Panc1 (cell line): ENCODE measurements at regions not wholly inside any gene's neighbourhood (a gene's known extent, or its start where the extent isn't known, plus 50 kb on each side); places are given as distances from the start of the nearest gene placed in this dataset.
A peak's percentile ranks its signal among the peaks of the same experiment; 100 is the strongest.

ENCODE experiments used
- ATAC-seq: fragments of 200-7000 bp; cut with Tn5 transposase; 2 replicates; pipeline ENCODE4 v1.9.1; 2020; ENCODE audit warnings: mild to moderate bottlenecking, moderate library complexity
- BruUV-seq: library from RNA; stranded (reverse); fragments of 400-500 nt; replicated peaks from 2 replicates; lab custom pipeline; 2021; lab: Mats Ljungman, UMichigan
- CTCF ChIA-PET: fragments of 300-600 bp; sonication (Branson Sonifier 250); formaldehyde crosslinking; loops from one replicate; lab custom pipeline; 2022; ENCODE audit warnings: antibody characterized with exemption; lab: Charles Lee
- POLR2A ChIA-PET: fragments of 300-600 bp; sonication (Branson Sonifier 250); formaldehyde crosslinking; loops from one replicate; lab custom pipeline; 2022; ENCODE audit warnings: antibody characterized with exemption; lab: Charles Lee
- DNase-seq: peaks from one replicate; pipeline ENCODE4 v3.0.0-alpha.2; 2010; ENCODE audit warnings: low read depth, low spot score
- H3K27ac ChIP-seq: 2 replicates; pipeline ENCODE4 v1.5.1; 2011; ENCODE audit warnings: mild to moderate bottlenecking, low read length, inconsistent platforms
- H3K27me3 ChIP-seq: fragments of 200-500 bp; sonication (Bioruptor generic); 2 replicates; pipeline ENCODE4 v1.6.0; 2014; ENCODE audit warnings: low read length, inconsistent platforms; ENCODE audit not compliant: control insufficient read depth, insufficient read depth
- H3K36me3 ChIP-seq: fragments of 200-500 bp; sonication (Bioruptor generic); 2 replicates; pipeline ENCODE4 v1.5.1; 2014; ENCODE audit warnings: inconsistent platforms, mild to moderate bottlenecking, low read length, moderate library complexity; ENCODE audit not compliant: control insufficient read depth, insufficient read depth
- H3K4me1 ChIP-seq: 2 replicates; pipeline ENCODE4 v1.5.1; 2011; ENCODE audit warnings: inconsistent platforms, mild to moderate bottlenecking, low read length, moderate library complexity; ENCODE audit not compliant: control insufficient read depth, insufficient read depth
- H3K4me3 ChIP-seq, 2 experiments: 2 replicates each; pipeline ENCODE4 v1.5.1; 2011 to 2012; ENCODE audit warnings: low read depth in 2 of 2, low read length in 2 of 2, mild to moderate bottlenecking in 2 of 2, inconsistent platforms in 1 of 2, moderate library complexity in 1 of 2
- H3K9me3 ChIP-seq: fragments of 200-500 bp; sonication (Bioruptor generic); 2 replicates; pipeline ENCODE4 v1.5.1; 2014; ENCODE audit warnings: low read depth, mild to moderate bottlenecking, inconsistent platforms, low read length, moderate library complexity; ENCODE audit not compliant: control insufficient read depth, insufficient read depth
- CTCF ChIP-seq: fragments of 450-650 bp; IDR thresholded peaks from 2 replicates; pipeline ENCODE4 v1.5.1; 2017; ENCODE audit warnings: mild to moderate bottlenecking
- POLR2AphosphoS5 ChIP-seq: IDR thresholded peaks from 2 replicates; pipeline ENCODE4 v1.6.1; 2012; ENCODE audit warnings: mild to moderate bottlenecking, low read depth, low read length, moderate library complexity
- SIN3A ChIP-seq: IDR thresholded peaks from 2 replicates; pipeline ENCODE4 v1.6.1; 2012; ENCODE audit warnings: low read depth, mild to moderate bottlenecking, low read length, moderate library complexity, borderline replicate concordance; ENCODE audit not compliant: insufficient read depth
- TCF7L2 ChIP-seq: IDR thresholded peaks from 2 replicates; pipeline ENCODE4 v1.6.1; 2011; ENCODE audit warnings: mild to moderate bottlenecking, low read depth, low read length, inconsistent platforms
- in situ Hi-C: cut with HindIII; loops from 2 replicates; pipeline ENCODE4 v1.10.0; 2016; ENCODE audit warnings: low sequenced_read_pairs, low pct_unique_long_range_greater_than_20kb
- intact Hi-C: fragments of 100-400 bp; cut with micrococcal nuclease; formaldehyde crosslinking; loops from one replicate; pipeline ENCODE4 v1.10.0; 2022; ENCODE audit not compliant: unreplicated experiment
- TF ChIP-seq, protein P1 (sequence below), 2 experiments: IDR thresholded peaks; 2 replicates each; pipeline ENCODE4 v1.6.1; 2011 to 2012; ENCODE audit warnings: low read depth in 2 of 2, control low read depth in 1 of 2, low read length in 1 of 2, mild to moderate bottlenecking in 1 of 2, moderate library complexity in 1 of 2; ENCODE audit not compliant: insufficient read depth in 1 of 2

DNA sequence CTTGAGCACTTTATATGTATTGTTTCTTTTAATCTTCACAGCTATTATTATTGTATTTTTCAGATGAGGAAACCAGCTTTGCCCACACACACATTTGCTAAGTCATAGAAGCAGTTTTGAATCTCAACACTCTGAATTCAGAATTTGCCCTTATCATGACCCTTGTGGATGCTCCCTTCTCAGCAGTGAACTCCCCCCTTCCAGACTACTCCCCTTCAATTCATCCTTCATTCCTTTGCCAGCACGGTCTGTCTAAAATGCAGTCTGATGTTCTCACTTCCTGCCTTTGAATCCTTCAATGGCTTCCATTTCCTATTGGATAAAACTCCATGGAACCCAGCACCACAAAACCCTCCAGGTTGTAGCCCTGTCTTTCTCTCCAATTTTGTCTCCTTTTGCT lies 52.5 kb upstream of the TSC22D2 start:
- TF ChIP-seq POLR2AphosphoS5 (no peak), CTCF (no peak), TCF7L2 (no peak), SIN3A (no peak)
- TF ChIP-seq, protein P1, sequence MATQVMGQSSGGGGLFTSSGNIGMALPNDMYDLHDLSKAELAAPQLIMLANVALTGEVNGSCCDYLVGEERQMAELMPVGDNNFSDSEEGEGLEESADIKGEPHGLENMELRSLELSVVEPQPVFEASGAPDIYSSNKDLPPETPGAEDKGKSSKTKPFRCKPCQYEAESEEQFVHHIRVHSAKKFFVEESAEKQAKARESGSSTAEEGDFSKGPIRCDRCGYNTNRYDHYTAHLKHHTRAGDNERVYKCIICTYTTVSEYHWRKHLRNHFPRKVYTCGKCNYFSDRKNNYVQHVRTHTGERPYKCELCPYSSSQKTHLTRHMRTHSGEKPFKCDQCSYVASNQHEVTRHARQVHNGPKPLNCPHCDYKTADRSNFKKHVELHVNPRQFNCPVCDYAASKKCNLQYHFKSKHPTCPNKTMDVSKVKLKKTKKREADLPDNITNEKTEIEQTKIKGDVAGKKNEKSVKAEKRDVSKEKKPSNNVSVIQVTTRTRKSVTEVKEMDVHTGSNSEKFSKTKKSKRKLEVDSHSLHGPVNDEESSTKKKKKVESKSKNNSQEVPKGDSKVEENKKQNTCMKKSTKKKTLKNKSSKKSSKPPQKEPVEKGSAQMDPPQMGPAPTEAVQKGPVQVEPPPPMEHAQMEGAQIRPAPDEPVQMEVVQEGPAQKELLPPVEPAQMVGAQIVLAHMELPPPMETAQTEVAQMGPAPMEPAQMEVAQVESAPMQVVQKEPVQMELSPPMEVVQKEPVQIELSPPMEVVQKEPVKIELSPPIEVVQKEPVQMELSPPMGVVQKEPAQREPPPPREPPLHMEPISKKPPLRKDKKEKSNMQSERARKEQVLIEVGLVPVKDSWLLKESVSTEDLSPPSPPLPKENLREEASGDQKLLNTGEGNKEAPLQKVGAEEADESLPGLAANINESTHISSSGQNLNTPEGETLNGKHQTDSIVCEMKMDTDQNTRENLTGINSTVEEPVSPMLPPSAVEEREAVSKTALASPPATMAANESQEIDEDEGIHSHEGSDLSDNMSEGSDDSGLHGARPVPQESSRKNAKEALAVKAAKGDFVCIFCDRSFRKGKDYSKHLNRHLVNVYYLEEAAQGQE (IDR thresholded peaks at IDR 0.05; ENCODE audit: insufficient read depth in 1 of 2, low read depth in 2 of 2, low read length in 1 of 2) = no peak
- POLR2A ChIA-PET = no interaction called here

GRCh38 chr3:150352931-150353330 lies 55.2 kb upstream of the TSC22D2 start:
- no TSS peak for BruUV-seq
- no peak for DNase-seq
- POLR2A ChIA-PET = interaction anchor here (0.6 kb wide), 1 partner anchor 63 kb away, joined by 7 read pairs; no protein-coding TSS in a partner anchor

More for the DNA sequence above, 52.5 kb upstream of the TSC22D2 start:
- in situ Hi-C loops (no loop called here), intact Hi-C loops (no loop called here)
- H3K27me3 ChIP-seq = no peaks in the 10 kb centered on the region
- no peaks in the 10 kb centered on the region for H3K36me3 ChIP-seq
- no peak for DNase-seq
- no peak overlapping the region for H3K4me3 ChIP-seq
- CTCF ChIA-PET = no interaction called here
- ATAC-seq = no peak
- H3K4me1 ChIP-seq = peaks cover 32% of the 10 kb centered on the region
- H3K27ac ChIP-seq = peak overlapping the region; percentile 62; the same call in 1 of the 2 replicates
- no TSS peak for BruUV-seq
- no peaks in the 10 kb centered on the region for H3K9me3 ChIP-seq

More at GRCh38 chr3:150352931-150353330, 55.2 kb upstream of the TSC22D2 start:
- in situ Hi-C loops = no loop called here
- ATAC-seq = no peak
- no peak for TF ChIP-seq TCF7L2
- no peak for TF ChIP-seq SIN3A
- TF ChIP-seq CTCF = no peak
- TF ChIP-seq POLR2AphosphoS5 = no peak
- TF ChIP-seq, protein P1 (IDR thresholded peaks at IDR 0.05; ENCODE audit: insufficient read depth in 1 of 2, low read depth in 2 of 2, low read length in 1 of 2) = no peak
- no peaks in the 10 kb centered on the region for H3K36me3 ChIP-seq
- CTCF ChIA-PET = no interaction called here
- H3K4me1 ChIP-seq = peaks cover 54% of the 10 kb centered on the region
- intact Hi-C loops = no loop called here
- no peak overlapping the region for H3K4me3 ChIP-seq
- H3K9me3 ChIP-seq = no peaks in the 10 kb centered on the region
- H3K27me3 ChIP-seq = no peaks in the 10 kb centered on the region
- peak overlapping the region; percentile 100 for H3K27ac ChIP-seq
